Kidney (tissue), 13 donors: ENCODE measurements at regions not wholly inside any gene's neighbourhood (a gene's known extent, or its start where the extent isn't known, plus 50 kb on each side); places are given as distances from the start of the nearest gene placed in this dataset.

ENCODE experiments used
- DNase-seq, 5 donors: peaks; one replicate each; pipeline ENCODE4 v3.0.0-alpha.2; 2013 to 2020
- FAIRE-seq: peaks from 2 replicates; lab custom pipeline; 2012; peaks lifted over from hg19 to GRCh38; lab: Jason Lieb, UNC
- H3K27ac ChIP-seq, 2 donors: one replicate each; pipeline ENCODE4 v1.7.0; 2013; ENCODE audit warnings: low read depth in 2 of 2, low read length in 2 of 2, inconsistent platforms in 1 of 2
- H3K27me3 ChIP-seq: one replicate; pipeline ENCODE4 v1.7.1; 2013; ENCODE audit warnings: low read length, inconsistent platforms; ENCODE audit not compliant: control insufficient read depth, insufficient read depth
- H3K36me3 ChIP-seq, 3 donors: one replicate each; pipeline versions ENCODE4 v1.7.0 to v1.7.1; 2013; ENCODE audit warnings: low read length in 3 of 3, control low read depth in 1 of 3, inconsistent platforms in 1 of 3; ENCODE audit not compliant: insufficient read depth in 3 of 3, control insufficient read depth in 2 of 3
- H3K4me1 ChIP-seq, 3 donors: one replicate each; pipeline versions ENCODE4 v1.7.0 to v1.7.1; 2013; ENCODE audit warnings: low read length in 3 of 3, inconsistent platforms in 1 of 3, low read depth in 1 of 3; ENCODE audit not compliant: control insufficient read depth in 2 of 3, insufficient read depth in 2 of 3
- H3K4me3 ChIP-seq, 3 donors: one replicate each; pipeline versions ENCODE4 v1.7.0 to v1.8.1; 2013; ENCODE audit warnings: low read length in 3 of 3, control low read depth in 1 of 3, inconsistent platforms in 1 of 3
- H3K9ac ChIP-seq, 3 donors: one replicate each; pipeline versions ENCODE4 v1.7.0 to v1.7.1; 2013; ENCODE audit warnings: low read length in 3 of 3, control low read depth in 1 of 3, inconsistent platforms in 1 of 3
- H3K9me3 ChIP-seq, 3 donors: one replicate each; pipeline versions ENCODE4 v1.7.0 to v1.7.1; 2013; ENCODE audit warnings: low read length in 3 of 3, control low read depth in 1 of 3, inconsistent platforms in 1 of 3; ENCODE audit not compliant: control insufficient read depth in 2 of 3, insufficient read depth in 1 of 3
- intact Hi-C: fragments of 100-400 bp; cut with DNase I; formaldehyde crosslinking; loops from one replicate; pipeline ENCODE4 v1.11.1; 2022
- TF ChIP-seq, protein P1 (sequence below): IDR thresholded peaks from 3 replicates; pipeline ENCODE4 v1.5.1; 2012; ENCODE audit warnings: mild to moderate bottlenecking, moderate library complexity, borderline replicate concordance; ENCODE audit not compliant: insufficient read depth; ENCODE audit errors: extremely low read depth
- donor health status: control.
- donor health status: control.
- donor health status: control.
- donor health status: control.
- donor health status: control.
- donor health status: DM: yes; HTN: yes; CAD: no.
- donor health status: Normal renal cell carcinoma (clear cell type).

DNA sequence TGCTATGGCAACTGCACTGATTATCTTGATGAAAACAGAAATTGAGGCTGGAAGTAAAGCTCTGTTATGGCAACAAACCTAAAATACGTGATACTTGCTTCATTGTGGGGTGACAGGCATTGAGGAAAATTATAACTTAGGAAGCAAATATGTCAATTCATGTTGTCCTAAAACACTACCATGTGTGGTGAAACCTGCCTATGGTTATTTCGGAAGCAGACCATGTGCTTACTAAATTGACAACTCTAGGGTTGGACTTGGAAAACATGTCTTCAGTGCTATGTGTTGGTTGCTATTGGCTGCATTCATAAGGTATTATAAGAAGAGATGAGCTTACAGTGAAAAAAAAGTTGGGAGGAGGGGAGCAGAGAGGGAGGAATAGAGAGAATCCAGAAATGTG, 55.0 kb upstream of the C14orf132 start:
- H3K4me1 ChIP-seq = no peaks in the 10 kb centered on the region
- H3K27ac ChIP-seq = no peak overlapping the region
- FAIRE-seq (no peak), DNase-seq (no peak)
- no peaks in the 10 kb centered on the region for H3K36me3 ChIP-seq
- intact Hi-C loops = no loop called here
- H3K4me3 ChIP-seq = no peak overlapping the region
- TF ChIP-seq, protein P1, sequence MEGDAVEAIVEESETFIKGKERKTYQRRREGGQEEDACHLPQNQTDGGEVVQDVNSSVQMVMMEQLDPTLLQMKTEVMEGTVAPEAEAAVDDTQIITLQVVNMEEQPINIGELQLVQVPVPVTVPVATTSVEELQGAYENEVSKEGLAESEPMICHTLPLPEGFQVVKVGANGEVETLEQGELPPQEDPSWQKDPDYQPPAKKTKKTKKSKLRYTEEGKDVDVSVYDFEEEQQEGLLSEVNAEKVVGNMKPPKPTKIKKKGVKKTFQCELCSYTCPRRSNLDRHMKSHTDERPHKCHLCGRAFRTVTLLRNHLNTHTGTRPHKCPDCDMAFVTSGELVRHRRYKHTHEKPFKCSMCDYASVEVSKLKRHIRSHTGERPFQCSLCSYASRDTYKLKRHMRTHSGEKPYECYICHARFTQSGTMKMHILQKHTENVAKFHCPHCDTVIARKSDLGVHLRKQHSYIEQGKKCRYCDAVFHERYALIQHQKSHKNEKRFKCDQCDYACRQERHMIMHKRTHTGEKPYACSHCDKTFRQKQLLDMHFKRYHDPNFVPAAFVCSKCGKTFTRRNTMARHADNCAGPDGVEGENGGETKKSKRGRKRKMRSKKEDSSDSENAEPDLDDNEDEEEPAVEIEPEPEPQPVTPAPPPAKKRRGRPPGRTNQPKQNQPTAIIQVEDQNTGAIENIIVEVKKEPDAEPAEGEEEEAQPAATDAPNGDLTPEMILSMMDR = no peak
- no peaks in the 10 kb centered on the region for H3K9me3 ChIP-seq
- no peak overlapping the region for H3K9ac ChIP-seq
- peaks cover 5% of the 10 kb centered on the region for H3K27me3 ChIP-seq
